KMS-11 (cell line): ENCODE measurements at regions not wholly inside any gene's neighbourhood (a gene's known extent, or its start where the extent isn't known, plus 50 kb on each side); places are given as distances from the start of the nearest gene placed in this dataset.

ENCODE experiments used
- H2AFZ ChIP-seq: fragments of 200-600 bp; sonication (generic); 2 replicates; pipeline ENCODE4 v1.6.1; 2016; ENCODE audit warnings: antibody characterized with exemption, mixed run types, low read depth
- H3K27ac ChIP-seq: fragments of 200-600 bp; sonication (generic); 2 replicates; pipeline ENCODE4 v1.6.1; 2016; ENCODE audit warnings: mild to moderate bottlenecking, mixed run types
- H3K27me3 ChIP-seq: fragments of 200-600 bp; sonication (generic); 2 replicates; pipeline ENCODE4 v1.6.1; 2017; ENCODE audit warnings: mild to moderate bottlenecking, low read depth, mixed run types, moderate library complexity; ENCODE audit not compliant: insufficient read depth
- H3K36me3 ChIP-seq: fragments of 200-600 bp; sonication (generic); 2 replicates; pipeline ENCODE4 v1.6.1; 2017; ENCODE audit warnings: mild to moderate bottlenecking, mixed run types; ENCODE audit not compliant: insufficient read depth
- H3K4me1 ChIP-seq: fragments of 200-600 bp; sonication (generic); 2 replicates; pipeline ENCODE4 v1.6.1; 2016; ENCODE audit warnings: mild to moderate bottlenecking, low read depth, mixed run types; ENCODE audit not compliant: poor library complexity, severe bottlenecking
- H3K4me2 ChIP-seq: fragments of 200-600 bp; sonication (generic); 2 replicates; pipeline ENCODE4 v1.7.0; 2016; ENCODE audit warnings: mild to moderate bottlenecking, mixed run types
- H3K4me3 ChIP-seq: fragments of 200-600 bp; sonication (generic); IDR thresholded peaks from 2 replicates; pipeline ENCODE4 v1.6.1; 2017; ENCODE audit warnings: low read depth, low read length, mixed read lengths; ENCODE audit not compliant: insufficient read depth
- H3K79me2 ChIP-seq: fragments of 200-600 bp; sonication (generic); 2 replicates; pipeline ENCODE4 v1.6.1; 2016; ENCODE audit warnings: low read depth, mixed run types; ENCODE audit not compliant: insufficient read depth
- H3K9ac ChIP-seq: fragments of 200-600 bp; sonication (generic); 2 replicates; pipeline ENCODE4 v1.6.1; 2016; ENCODE audit warnings: mild to moderate bottlenecking, mixed run types
- H4K20me1 ChIP-seq: fragments of 200-600 bp; sonication (generic); 2 replicates; pipeline ENCODE4 v1.6.1; 2016; ENCODE audit warnings: mild to moderate bottlenecking, mixed run types; ENCODE audit not compliant: insufficient read depth
- TF ChIP-seq, protein P1 (sequence below): fragments of 200-600 bp; sonication (generic); conservative IDR thresholded peaks from 2 replicates; pipeline ENCODE4 v1.6.1; 2017; ENCODE audit warnings: low read depth, mild to moderate bottlenecking, antibody characterized with exemption, low read length, moderate library complexity, mixed read lengths

DNA sequence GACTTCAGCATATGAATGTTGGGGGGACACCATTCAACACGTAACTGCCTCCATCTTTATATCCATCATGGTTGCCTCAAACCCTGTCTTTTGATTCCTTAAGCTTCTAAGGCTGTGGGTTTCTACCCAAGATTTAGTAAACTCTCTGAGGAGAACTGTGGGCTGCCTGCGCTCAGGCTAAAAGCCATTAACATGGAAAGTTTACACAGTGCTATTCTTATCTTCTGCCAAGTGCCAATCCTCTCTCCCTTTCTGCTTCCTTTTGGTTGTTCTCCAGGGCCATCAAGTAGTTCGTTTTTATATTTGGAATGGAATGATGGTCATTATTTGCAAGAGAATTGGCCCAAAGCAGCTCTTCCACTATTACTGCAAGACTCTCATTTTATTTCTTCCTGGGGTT is 97.3 kb upstream of the KLF14 start:
- no peak overlapping the region for H3K27ac ChIP-seq
- TF ChIP-seq, protein P1, sequence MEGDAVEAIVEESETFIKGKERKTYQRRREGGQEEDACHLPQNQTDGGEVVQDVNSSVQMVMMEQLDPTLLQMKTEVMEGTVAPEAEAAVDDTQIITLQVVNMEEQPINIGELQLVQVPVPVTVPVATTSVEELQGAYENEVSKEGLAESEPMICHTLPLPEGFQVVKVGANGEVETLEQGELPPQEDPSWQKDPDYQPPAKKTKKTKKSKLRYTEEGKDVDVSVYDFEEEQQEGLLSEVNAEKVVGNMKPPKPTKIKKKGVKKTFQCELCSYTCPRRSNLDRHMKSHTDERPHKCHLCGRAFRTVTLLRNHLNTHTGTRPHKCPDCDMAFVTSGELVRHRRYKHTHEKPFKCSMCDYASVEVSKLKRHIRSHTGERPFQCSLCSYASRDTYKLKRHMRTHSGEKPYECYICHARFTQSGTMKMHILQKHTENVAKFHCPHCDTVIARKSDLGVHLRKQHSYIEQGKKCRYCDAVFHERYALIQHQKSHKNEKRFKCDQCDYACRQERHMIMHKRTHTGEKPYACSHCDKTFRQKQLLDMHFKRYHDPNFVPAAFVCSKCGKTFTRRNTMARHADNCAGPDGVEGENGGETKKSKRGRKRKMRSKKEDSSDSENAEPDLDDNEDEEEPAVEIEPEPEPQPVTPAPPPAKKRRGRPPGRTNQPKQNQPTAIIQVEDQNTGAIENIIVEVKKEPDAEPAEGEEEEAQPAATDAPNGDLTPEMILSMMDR = no peak
- H2AFZ ChIP-seq = no peak overlapping the region
- H3K79me2 ChIP-seq = no peaks in the 10 kb centered on the region
- no peak overlapping the region for H3K9ac ChIP-seq
- H3K4me3 ChIP-seq = no peak overlapping the region
- no peaks in the 10 kb centered on the region for H3K36me3 ChIP-seq
- H4K20me1 ChIP-seq = no peaks in the 10 kb centered on the region
- no peaks in the 10 kb centered on the region for H3K4me1 ChIP-seq
- H3K4me2 ChIP-seq = no peak overlapping the region
- H3K27me3 ChIP-seq = no peaks in the 10 kb centered on the region

DNA sequence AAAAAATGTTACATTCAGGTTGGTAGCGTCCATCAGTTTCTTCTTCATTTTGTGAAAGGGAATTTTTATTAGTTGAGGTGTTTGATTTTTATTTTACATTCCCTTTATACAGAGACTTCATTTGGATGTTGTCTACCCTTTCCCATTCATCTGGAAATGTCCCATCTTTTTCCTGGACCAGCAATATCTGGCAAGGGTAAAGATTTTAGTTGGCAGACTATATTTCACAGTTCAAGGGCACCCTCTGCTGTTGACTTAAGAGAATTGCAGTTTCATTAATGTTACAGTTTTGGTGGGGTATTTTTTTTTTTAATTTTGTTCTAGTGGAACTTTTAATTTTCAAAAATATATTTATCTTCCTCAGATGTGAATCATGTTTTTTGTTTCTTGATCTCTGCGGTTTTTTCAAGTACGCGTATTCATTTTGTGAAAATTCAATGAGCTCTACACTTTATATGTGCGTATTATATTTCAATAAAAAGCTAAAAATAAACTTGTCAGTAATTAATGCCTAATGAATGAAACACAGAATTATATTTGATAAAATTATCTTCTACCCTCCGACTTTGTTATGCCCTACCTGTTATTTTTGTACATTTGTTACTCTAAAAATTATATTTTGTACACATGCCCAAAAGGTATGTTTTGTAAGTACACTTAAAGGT is 97.9 kb upstream of the KLF14 start:
- Histone ChIP-seq H3K4me1 (no peaks in the 10 kb centered on the region), H4K20me1 (no peaks in the 10 kb centered on the region), H2AFZ (no peak overlapping the region), H3K9ac (no peak overlapping the region), H3K27ac (no peak overlapping the region), H3K36me3 (no peaks in the 10 kb centered on the region), H3K4me2 (no peak overlapping the region), H3K4me3 (no peak overlapping the region), H3K27me3 (no peaks in the 10 kb centered on the region), H3K79me2 (no peaks in the 10 kb centered on the region)
- TF ChIP-seq, protein P1 = peak; percentile 98

DNA sequence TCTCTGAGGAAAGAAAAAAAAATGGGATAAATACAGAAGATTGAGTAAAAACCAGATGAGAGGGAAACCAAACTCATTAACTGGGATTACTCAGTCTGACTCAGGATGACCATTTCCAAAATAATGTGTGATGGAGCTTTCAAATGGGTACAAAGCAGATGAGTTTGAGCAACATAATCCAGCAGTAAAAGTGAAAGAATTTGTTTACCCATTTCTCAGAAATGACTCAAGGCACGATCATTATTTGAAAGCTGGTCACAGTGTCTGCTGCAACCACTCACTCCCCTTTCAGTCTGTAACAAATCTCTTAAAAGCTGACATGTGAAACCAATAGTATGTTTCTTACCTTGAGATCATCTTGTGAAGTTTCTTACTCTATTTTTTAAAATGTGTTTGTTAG is 104.7 kb upstream of the KLF14 start:
- no peak overlapping the region for H3K27ac ChIP-seq
- H3K36me3 ChIP-seq = no peaks in the 10 kb centered on the region
- no peak overlapping the region for H3K4me2 ChIP-seq
- no peaks in the 10 kb centered on the region for H4K20me1 ChIP-seq
- H3K27me3 ChIP-seq = no peaks in the 10 kb centered on the region
- TF ChIP-seq, protein P1 = no peak
- no peaks in the 10 kb centered on the region for H3K4me1 ChIP-seq
- H3K9ac ChIP-seq = no peak overlapping the region
- H3K4me3 ChIP-seq = no peak overlapping the region
- no peak overlapping the region for H2AFZ ChIP-seq
- no peaks in the 10 kb centered on the region for H3K79me2 ChIP-seq

DNA sequence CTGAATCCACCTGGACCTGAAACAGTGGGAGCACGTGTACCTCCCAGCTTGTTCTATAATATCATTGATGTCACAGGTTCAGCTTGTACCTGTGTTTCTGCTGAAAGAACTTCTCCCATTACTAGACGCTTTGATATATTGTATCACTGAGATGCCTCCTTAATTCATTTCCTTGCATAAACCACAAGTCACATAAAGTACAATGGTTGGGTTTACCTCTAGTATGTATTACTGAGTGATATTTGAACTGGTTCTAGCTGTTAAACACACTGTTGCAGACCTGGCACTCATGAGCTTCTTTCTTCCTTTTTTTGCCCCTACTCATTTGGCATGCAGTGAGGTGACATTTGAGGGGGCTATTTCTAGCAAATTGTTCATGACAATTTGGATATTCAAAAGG is 106.6 kb upstream of the KLF14 start:
- no peaks in the 10 kb centered on the region for H4K20me1 ChIP-seq
- H3K79me2 ChIP-seq = no peaks in the 10 kb centered on the region
- H3K9ac ChIP-seq = no peak overlapping the region
- no peak overlapping the region for H3K27ac ChIP-seq
- H3K4me2 ChIP-seq = no peak overlapping the region
- H3K27me3 ChIP-seq = no peaks in the 10 kb centered on the region
- H2AFZ ChIP-seq = no peak overlapping the region
- no peak overlapping the region for H3K4me3 ChIP-seq
- no peaks in the 10 kb centered on the region for H3K4me1 ChIP-seq
- no peaks in the 10 kb centered on the region for H3K36me3 ChIP-seq
- TF ChIP-seq, protein P1 = no peak
